ENCODE measurements at regions not wholly inside any gene's neighbourhood (a gene's known extent, or its start where the extent isn't known, plus 50 kb on each side); places are given as distances from the start of the nearest gene placed in this dataset.

- TF ChIP-seq SUZ12 (IDR thresholded peaks at IDR 0.05) (no peak), FOXA1 (IDR thresholded peaks at IDR 0.05) (no peak), ELF4 (IDR thresholded peaks at IDR 0.05) (no peak), ARNT (IDR thresholded peaks at IDR 0.05) (no peak), FOXM1 (IDR thresholded peaks at IDR 0.05; ENCODE audit: borderline replicate concordance) (no peak), BHLHE40 (IDR thresholded peaks at IDR 0.05; ENCODE audit: borderline replicate concordance) (no peak), HDGF (IDR thresholded peaks at IDR 0.05; ENCODE audit: borderline replicate concordance) (no peak), ZNF384 (IDR thresholded peaks at IDR 0.05) (no peak), LEF1 (IDR thresholded peaks at IDR 0.05; ENCODE audit: borderline replicate concordance) (no peak)
Measured at GRCh38 chr19:30883071-30883470, 466.2 kb downstream of the TSHZ3 start.

Measured in HEK293T (cell line).